IMR-90 (cell line): ENCODE measurements at regions not wholly inside any gene's neighbourhood (a gene's known extent, or its start where the extent isn't known, plus 50 kb on each side); places are given as distances from the start of the nearest gene placed in this dataset.

Source experiments
- ATAC-seq: fragments of 200-7000 bp; cut with Tn5 transposase; 2 replicates; pipeline ENCODE4 v1.9.1; 2020; ENCODE audit warnings: low read depth, mild to moderate bottlenecking, moderate library complexity
- BruUV-seq: library from RNA; stranded (reverse); fragments of 400-500 nt; replicated peaks from 2 replicates; lab custom pipeline; 2021; lab: Mats Ljungman, UMichigan
- CTCF ChIA-PET: fragments of 300-600 bp; formaldehyde crosslinking; extraction: SDS; loops from one replicate; lab custom pipeline; 2021; ENCODE audit warnings: antibody characterized with exemption; lab: Yijun Ruan, JAX
- POLR2A ChIA-PET: fragments of 300-600 bp; sonication (Branson Sonifier 250); formaldehyde crosslinking; loops from one replicate; lab custom pipeline; 2022; ENCODE audit warnings: antibody characterized with exemption; ENCODE audit not compliant: unreplicated experiment; lab: Charles Lee
- DNase-seq: peaks from one replicate; pipeline ENCODE4 v3.0.0; 2013
- H2AFZ ChIP-seq: replicated peaks from 2 replicates; pipeline ENCODE3; 2013; ENCODE audit warnings: low read length, mild to moderate bottlenecking; ENCODE audit not compliant: poor library complexity
- H2AK5ac ChIP-seq: 2 replicates; pipeline ENCODE4 v1.6.1; 2013; ENCODE audit warnings: low read depth, low read length, inconsistent platforms
- H2AK9ac ChIP-seq: replicated peaks from 2 replicates; pipeline ENCODE3; 2013; ENCODE audit warnings: mild to moderate bottlenecking, low read depth, low read length, moderate library complexity; ENCODE audit not compliant: poor library complexity
- H2BK120ac ChIP-seq: 2 replicates; pipeline ENCODE4 v1.6.1; 2013; ENCODE audit warnings: low read depth, low read length, inconsistent platforms
- H2BK15ac ChIP-seq: 3 replicates; pipeline ENCODE4 v1.6.1; 2013; ENCODE audit warnings: low read depth, low read length, inconsistent platforms
- H2BK20ac ChIP-seq: 2 replicates; pipeline ENCODE4 v1.6.1; 2013; ENCODE audit warnings: low read depth, mild to moderate bottlenecking, inconsistent platforms, low read length, moderate library complexity
- H2BK5ac ChIP-seq: 2 replicates; pipeline ENCODE4 v1.6.1; 2013; ENCODE audit warnings: mild to moderate bottlenecking, low read depth, low read length, inconsistent platforms; ENCODE audit not compliant: poor library complexity, severe bottlenecking
- H3K14ac ChIP-seq: replicated peaks from 2 replicates; pipeline ENCODE4 v1.6.1; 2013; ENCODE audit warnings: low read depth, low read length, inconsistent platforms
- H3K18ac ChIP-seq: 2 replicates; pipeline ENCODE4 v1.6.1; 2013; ENCODE audit warnings: low read depth, low read length, control low read depth
- H3K23ac ChIP-seq: 2 replicates; pipeline ENCODE4 v1.6.1; 2013; ENCODE audit warnings: low read depth, low read length, inconsistent platforms
- H3K27ac ChIP-seq: 2 replicates; pipeline ENCODE4 v1.5.1; 2013; ENCODE audit warnings: mild to moderate bottlenecking, control low read depth, low read length; ENCODE audit not compliant: insufficient read depth
- H3K27me3 ChIP-seq: 2 replicates; pipeline ENCODE4 v1.6.1; 2013; ENCODE audit warnings: low read length; ENCODE audit not compliant: control insufficient read depth, insufficient read depth
- H3K36me3 ChIP-seq: 2 replicates; pipeline ENCODE4 v1.6.1; 2013; ENCODE audit warnings: low read length, mixed read lengths; ENCODE audit not compliant: control insufficient read depth, insufficient read depth
- H3K4ac ChIP-seq: 2 replicates; pipeline ENCODE4 v1.6.1; 2013; ENCODE audit warnings: low read depth, low read length, inconsistent platforms
- H3K4me1 ChIP-seq: 2 replicates; pipeline ENCODE4 v1.6.1; 2013; ENCODE audit warnings: low read length, mixed read lengths; ENCODE audit not compliant: control insufficient read depth, insufficient read depth
- H3K4me2 ChIP-seq: 2 replicates; pipeline ENCODE4 v1.6.1; 2013; ENCODE audit warnings: low read depth, mild to moderate bottlenecking, control low read depth, low read length, moderate library complexity
- H3K4me3 ChIP-seq: 2 replicates; pipeline ENCODE4 v1.5.1; 2013; ENCODE audit warnings: low read depth, mild to moderate bottlenecking, control low read depth, low read length, moderate library complexity; ENCODE audit not compliant: insufficient read depth
- H3K56ac ChIP-seq: 2 replicates; pipeline ENCODE4 v1.6.1; 2013; ENCODE audit warnings: low read length, inconsistent platforms; ENCODE audit not compliant: insufficient read depth; ENCODE audit errors: extremely low read depth
- H3K79me1 ChIP-seq, 2 experiments: 2 replicates each; pipeline ENCODE4 v1.6.1; 2013; ENCODE audit warnings: low read length in 2 of 2, inconsistent platforms in 1 of 2, low read depth in 1 of 2
- H3K9ac ChIP-seq: 2 replicates; pipeline ENCODE4 v1.6.1; 2013; ENCODE audit warnings: low read depth, low read length, control low read depth
- H3K9me1 ChIP-seq: 2 replicates; pipeline ENCODE4 v1.6.1; 2013; ENCODE audit warnings: low read length, inconsistent platforms; ENCODE audit not compliant: insufficient read depth
- H3K9me3 ChIP-seq: 2 replicates; pipeline ENCODE4 v1.6.1; 2013; ENCODE audit warnings: low read length; ENCODE audit not compliant: control insufficient read depth, insufficient read depth
- H4K20me1 ChIP-seq: 2 replicates; pipeline ENCODE4 v1.6.1; 2013; ENCODE audit warnings: low read length, inconsistent platforms; ENCODE audit not compliant: insufficient read depth
- H4K5ac ChIP-seq: 2 replicates; pipeline ENCODE4 v1.6.1; 2013; ENCODE audit warnings: mild to moderate bottlenecking, low read depth, low read length, control low read depth
- H4K8ac ChIP-seq, 2 experiments: 2 replicates each; pipeline ENCODE4 v1.6.1; 2013; ENCODE audit warnings: low read depth in 2 of 2, low read length in 2 of 2, control low read depth in 1 of 2, inconsistent platforms in 1 of 2
- H4K91ac ChIP-seq: 2 replicates; pipeline ENCODE4 v1.6.1; 2013; ENCODE audit warnings: low read depth, low read length, inconsistent platforms; ENCODE audit not compliant: insufficient read depth
- RAD21 ChIP-seq: IDR thresholded peaks from 2 replicates; pipeline ENCODE4 v1.6.1; 2012; ENCODE audit warnings: low read length, improper control_type of control experiment
- WGBS, 2 experiments: methylation state at CpG; one replicate each; pipeline versions ENCODE4 v1.1.5 to v1.1.7; 2013; ENCODE audit warnings: missing lambda C conversion rate in 2 of 2; ENCODE audit not compliant: insufficient read length in 1 of 2; ENCODE audit errors: extremely low coverage in 2 of 2; 5-methylcytosine and 5-hydroxymethylcytosine counted together
- dilution Hi-C: fragments of 300-500 bp; cut with HindIII; formaldehyde crosslinking; loops from one replicate; pipeline ENCODE4 v1.14.3; 2018; ENCODE audit warnings: low sequenced_read_pairs; ENCODE audit not compliant: unreplicated experiment
- in situ Hi-C: fragments of 300-500 bp; cut with MboI; formaldehyde crosslinking; loops from 3 replicates; pipeline ENCODE4 v1.14.3; 2019; ENCODE audit warnings: low sequenced_read_pairs, inconsistent platforms, mixed read lengths
- intact Hi-C: fragments of 100-400 bp; cut with micrococcal nuclease; formaldehyde crosslinking; loops from 2 replicates; pipeline ENCODE4 v1.10.0; 2022

DNA sequence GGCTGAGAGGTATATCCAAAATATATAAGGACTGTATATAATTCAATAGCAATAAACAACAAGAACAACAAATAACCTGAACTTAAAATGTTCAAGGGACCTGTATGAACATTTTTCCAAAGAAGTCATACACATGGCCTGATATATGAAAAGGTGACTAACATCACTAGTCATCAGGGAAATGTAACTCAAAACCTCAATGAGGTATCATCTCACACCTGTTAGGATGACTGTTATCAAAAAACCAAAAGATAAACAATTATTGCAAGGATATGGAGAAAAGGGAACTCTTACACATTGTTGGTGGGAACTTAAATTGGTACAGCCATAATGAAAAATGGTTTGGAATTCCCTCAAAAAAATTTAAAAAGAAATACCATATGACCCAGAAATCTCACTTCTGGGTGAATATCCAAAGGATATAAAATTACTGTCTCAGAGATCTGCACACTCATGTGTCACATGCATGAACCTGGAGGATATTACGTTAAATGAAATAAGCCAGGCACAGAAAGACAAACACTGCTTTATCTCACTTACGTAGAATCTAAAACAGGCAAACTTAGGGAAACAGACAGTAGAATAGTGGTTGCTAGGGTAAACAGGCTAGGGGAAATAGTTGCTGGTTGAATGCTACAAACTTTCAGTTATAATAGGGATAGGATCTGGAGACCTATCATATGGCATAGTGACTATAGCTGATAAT lies 334.5 kb upstream of the MMADHC start:
- CTCF ChIA-PET, result interaction anchor here (1.0 kb wide), 1 partner anchor 14 kb away, joined by 3 read pairs; no protein-coding TSS in a partner anchor

More for the DNA sequence above, 334.5 kb upstream of the MMADHC start:
- intact Hi-C loops, result loop anchor here (5.0 to 10.0 kb wide), 2 partner anchors 45 to 543 kb away; no protein-coding TSS in a partner anchor
- Histone ChIP-seq H3K4me1 (peaks cover 5% of the 10 kb centered on the region; the same call in 1 of the 2 replicates), H2BK120ac (no peak overlapping the region), H3K23ac (no peak overlapping the region), H2AFZ (no peak overlapping the region), H3K4me2 (no peak overlapping the region), H2BK20ac (no peak overlapping the region), H2AK5ac (no peak overlapping the region), H3K56ac (no peak overlapping the region), H4K91ac (no peak overlapping the region), H2BK15ac (no peak overlapping the region), H3K27me3 (no peaks in the 10 kb centered on the region), H3K4me3 (no peak overlapping the region), H3K14ac (no peak overlapping the region), H4K8ac (no peak overlapping the region), H2BK5ac (no peak overlapping the region), H3K36me3 (no peaks in the 10 kb centered on the region), H3K4ac (no peak overlapping the region), H3K9ac (no peak overlapping the region), H2AK9ac (no peak overlapping the region), H3K9me1 (no peaks in the 10 kb centered on the region), H3K27ac (no peak overlapping the region), H3K9me3 (no peaks in the 10 kb centered on the region), H3K79me1 (no peaks in the 10 kb centered on the region), H3K18ac (no peak overlapping the region), H4K5ac (no peak overlapping the region), H4K20me1 (no peaks in the 10 kb centered on the region)
- BruUV-seq, result no TSS peak
- DNase-seq, result peak; percentile 35
- ATAC-seq, result no peak
- TF ChIP-seq RAD21, result no peak
- POLR2A ChIA-PET, result no interaction called here
- WGBS, 2 experiments, result no CpG with 5 or more reads among the region's 2 CpGs
- dilution Hi-C loops, result no loop called here
- in situ Hi-C loops, result no loop called here
